HuH-7 (cell line): ENCODE measurements at regions not wholly inside any gene's neighbourhood (a gene's known extent, or its start where the extent isn't known, plus 50 kb on each side); places are given as distances from the start of the nearest gene placed in this dataset.

Experiments
- DNase-seq: peaks from one replicate; pipeline ENCODE4 v3.0.0; 2011; ENCODE audit warnings: low spot score

DNA sequence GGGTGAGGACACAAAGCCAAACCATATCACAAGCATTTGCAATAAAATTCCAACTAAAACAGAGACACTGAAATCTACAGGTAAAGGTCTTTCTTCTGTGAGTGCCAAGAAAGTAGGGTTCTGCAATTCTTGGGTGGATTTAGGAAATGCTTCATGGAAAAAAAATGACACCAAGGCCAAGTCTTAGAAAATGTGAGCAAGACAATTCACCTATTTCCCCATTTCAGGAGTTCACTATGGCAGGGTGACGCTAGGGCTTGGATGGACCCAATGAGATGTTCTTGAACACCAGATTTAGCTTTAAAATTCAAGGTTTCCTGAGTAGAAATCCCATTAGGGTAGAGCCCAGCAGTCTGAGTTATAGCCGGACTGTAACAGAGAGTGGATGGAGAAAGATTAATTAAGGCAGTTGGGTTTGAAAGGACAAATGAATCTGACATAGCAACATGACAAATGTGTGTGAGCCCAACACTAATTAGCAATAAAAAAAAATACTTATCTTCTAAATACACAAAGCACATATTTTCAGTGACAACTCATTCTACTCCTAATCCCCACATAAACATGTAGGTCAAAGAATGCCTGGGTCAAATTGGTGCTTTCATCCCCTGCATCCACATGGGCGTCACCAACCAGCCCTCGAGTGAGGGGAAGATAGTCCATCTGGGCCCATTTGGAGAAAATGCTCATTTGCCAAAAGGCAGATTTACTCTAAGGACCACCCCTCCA lies 180.4 kb upstream of the JARID2 start:
- DNase-seq = no peak

DNA sequence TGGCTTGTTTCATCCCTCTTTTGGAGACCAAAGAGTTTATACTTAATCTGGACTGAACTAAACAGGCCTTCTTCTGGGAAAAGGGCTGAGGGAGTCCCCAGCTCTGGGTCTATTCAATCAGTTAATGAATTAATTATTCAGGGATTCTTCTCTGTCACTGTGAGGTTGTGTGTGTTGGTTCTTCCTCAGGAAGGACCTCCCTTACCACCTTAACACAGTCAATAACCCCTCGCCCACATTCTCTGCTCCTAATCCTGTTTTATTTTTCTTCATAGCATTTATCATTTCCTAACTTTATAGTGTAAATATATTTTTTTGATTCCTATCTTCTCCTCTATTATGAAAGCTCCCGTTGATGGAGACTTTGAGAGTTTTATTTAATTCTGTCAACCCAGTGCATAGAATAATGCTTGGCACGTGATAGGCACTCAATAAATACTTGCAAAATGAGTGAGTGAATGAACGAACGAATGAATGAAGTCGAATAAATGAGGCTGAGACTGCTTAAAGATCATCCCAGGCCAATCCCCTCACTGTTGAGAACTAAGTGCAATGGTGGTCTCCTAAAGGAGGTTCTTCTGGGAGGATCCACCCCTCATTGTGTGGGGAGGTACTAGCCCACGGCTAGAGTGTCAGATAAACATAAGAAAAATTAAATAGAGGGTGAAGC lies 179.6 kb upstream of the JARID2 start:
- no peak for DNase-seq

DNA sequence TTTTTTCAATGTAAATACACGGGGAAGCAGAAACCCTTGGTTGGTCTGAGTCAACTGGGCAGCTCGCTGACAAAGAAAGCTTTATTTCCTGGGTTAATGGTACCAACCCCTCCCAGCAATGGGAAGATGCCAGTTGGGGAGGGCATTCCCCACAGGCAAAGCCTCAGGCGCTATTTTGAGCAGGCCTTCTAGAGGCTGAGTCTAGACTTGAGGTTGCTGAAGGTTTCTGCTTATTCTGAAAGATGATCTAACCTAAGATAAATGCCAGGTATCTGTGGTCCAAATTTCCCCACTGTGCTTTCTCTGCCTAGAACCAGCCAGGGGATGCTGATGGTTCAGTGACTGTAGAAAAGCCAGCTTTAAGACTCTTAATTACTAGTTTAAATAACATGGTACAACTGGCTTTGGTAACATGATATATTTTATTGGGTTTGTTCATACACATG lies 172.5 kb upstream of the JARID2 start:
- DNase-seq = no peak

DNA sequence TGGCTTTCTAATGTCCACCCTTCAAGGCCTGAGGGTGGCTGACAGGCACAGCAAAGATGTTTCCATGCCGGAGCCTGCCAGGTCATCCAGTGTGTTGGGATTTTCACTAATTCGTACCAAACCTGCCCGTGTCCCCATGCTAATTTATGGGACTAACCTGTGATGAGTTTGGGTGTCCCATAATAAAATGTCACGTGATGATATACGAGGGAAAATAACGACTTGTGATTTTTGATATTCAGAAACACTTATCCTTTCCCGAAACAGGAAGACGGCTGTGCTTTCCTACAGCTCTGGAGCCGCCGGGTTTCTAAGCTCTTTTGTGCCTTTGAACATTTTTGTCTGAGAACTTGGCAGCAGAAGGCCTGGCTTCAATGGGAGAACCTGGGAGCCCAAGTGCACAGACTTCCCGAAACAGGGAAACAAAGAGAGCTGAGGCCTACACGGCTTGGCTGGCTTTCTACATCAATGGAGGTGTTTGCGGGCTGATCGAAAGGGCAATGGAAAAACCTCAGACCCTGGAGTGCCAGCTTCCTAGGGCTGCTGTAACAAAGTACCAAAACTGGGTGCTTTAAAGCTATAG lies 171.9 kb upstream of the JARID2 start:
- no peak for DNase-seq

DNA sequence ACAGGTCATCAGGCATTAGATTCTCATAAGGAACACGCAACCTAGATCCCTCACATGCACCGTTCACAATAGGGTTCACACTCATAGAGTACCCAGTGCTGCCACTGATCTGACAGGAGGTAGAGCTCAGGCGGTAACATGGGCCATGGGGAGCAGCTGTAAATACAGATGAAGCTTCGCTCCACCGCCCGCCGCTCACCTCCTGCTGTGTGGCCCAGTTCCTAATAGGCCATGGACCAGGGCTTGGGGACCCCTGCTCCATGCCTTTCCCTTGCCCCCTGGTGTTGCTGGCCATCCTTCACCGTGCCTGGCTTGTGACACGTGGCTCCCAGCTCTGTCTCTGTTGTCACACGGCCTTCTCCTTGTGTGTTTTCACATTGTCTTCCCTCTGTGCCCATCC lies 171.1 kb upstream of the JARID2 start:
- DNase-seq = no peak

DNA sequence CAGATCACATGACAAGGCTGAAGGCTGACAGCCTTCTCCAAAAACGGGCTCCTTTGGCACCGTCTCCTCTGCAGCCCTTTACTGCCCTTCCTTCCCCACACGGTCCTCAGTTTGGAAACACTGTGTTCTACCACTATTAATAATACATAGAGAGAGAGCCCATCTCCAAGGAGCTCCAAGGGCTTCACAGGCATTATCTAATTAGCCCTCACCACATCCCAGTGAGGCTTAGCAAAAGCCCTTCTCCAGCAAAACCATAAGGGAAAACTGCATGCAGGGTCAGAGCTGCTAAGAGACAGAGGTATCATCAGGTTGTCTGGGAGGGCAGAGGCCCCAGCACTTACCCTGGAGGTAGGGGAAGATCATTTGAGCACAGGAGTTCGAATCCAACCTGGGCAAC lies 169.3 kb upstream of the JARID2 start:
- DNase-seq = no peak

DNA sequence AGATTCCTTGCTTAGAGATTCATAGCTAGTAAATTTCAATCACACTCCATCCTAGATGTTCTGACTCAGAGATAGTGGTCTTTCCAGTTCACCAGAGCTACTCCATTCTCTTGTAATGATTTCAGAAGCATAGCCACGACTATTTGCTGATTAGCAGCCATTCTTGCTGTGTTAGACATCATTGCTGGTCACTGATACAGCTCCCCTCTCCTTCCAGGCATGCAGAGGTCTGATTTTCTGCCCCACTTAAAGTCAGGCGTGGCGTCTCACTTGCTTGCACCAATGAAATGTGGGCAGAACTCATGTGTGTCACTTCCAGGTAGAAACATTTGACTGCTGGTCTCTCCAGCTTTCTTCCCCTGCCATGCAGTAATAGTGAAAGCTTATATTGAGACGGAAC lies 168.9 kb upstream of the JARID2 start:
- DNase-seq = no peak

DNA sequence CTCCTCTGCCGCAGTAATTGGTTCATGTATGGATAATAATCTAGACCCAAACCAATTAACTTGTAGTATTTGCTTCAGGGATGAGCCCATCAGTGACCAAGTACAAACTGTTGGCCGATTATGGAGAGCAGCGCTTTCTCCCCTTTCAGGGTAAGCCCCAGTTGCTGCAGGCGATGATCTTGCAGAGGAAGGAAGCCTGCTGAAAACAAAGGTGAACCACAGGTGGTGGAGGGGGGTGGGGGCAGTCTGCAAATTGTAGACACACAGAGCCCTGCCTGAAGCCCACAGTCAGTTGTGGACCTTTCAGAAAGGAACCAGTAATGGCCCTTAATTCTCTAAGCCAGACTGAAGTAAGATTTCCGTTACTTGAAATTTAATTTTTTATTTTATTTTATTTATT lies 167.9 kb upstream of the JARID2 start:
- no peak for DNase-seq

DNA sequence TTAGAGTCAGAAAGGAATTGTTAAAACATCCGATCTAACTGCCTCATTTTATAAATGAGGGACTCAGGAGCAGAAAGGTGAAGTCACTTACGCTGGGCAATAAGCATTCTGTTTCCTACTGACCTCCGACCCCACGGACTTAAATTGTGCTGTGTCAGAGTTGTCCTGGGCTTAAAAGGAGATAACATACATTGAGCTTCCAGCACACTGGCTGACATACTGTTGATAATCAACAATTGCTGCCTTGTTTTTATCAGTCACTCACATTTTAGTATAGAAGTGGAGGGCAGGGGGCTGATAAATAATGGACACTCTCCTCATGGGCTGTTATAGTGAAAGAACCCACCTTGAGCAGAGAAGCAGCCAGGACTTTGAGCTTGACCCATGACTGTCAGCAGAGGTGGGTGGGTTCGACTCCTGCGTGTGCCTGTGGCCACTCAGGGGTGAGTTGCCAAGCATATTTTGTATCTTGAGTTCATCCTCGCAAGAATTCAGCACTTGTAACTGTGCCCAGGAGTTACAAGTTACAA lies 166.5 kb upstream of the JARID2 start:
- DNase-seq = no peak

DNA sequence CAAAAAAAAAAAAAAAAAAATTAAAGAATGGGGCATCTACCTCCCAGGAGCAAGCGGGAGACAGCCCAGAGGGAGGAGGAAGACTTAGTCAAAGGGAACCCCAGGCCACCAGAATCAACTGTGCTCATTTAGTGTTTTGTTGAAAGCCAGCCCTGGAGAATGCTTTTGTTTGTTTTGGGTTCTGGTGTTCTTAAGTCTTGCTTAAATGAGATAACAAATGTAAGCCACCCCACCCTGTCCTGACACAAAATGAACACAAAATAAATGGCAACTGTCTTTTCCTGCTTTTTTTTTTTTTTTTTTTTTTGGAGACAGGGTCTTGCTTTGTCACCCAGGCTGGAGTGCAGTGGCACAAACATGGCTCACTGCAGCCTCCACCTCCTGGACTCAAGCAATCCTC lies 165.0 kb upstream of the JARID2 start:
- no peak for DNase-seq

DNA sequence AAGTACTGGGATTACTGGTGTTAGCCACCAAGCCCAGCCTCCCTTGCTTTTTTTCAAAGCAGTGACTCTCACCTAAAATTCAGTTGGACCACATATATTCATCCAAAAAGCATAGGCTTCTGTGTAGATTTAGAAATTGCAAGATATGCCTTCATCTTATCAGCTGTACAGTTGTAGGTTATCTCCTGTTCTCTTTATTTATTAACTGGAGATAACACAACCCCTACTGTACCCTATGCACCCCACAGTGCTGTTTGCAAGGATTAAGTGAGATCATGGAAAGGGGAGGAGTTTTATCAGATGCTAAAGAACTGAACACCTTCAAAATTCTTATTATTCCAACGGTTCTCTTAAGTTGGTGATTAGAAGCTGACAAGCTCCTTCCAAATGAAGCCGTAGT lies 164.4 kb upstream of the JARID2 start:
- no peak for DNase-seq

DNA sequence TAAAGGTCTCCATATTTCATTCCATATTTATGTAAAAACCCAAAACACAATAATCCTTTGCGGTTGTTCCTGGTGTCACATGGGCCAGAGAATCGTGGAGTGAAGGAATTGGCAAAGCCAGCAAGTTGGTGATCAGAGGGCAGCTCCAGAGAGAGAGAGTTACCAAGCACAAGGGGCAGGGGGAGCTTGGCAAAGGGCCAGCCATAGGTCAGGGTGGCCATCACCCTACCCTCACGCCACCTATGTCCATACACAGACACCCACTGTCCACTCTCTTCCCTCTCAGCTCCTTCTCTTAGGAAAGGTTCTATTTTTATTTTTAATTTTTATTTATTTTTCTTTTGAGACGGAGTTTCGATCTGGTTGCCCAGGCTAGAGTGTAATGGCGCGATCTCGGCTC lies 163.2 kb upstream of the JARID2 start:
- DNase-seq = no peak

DNA sequence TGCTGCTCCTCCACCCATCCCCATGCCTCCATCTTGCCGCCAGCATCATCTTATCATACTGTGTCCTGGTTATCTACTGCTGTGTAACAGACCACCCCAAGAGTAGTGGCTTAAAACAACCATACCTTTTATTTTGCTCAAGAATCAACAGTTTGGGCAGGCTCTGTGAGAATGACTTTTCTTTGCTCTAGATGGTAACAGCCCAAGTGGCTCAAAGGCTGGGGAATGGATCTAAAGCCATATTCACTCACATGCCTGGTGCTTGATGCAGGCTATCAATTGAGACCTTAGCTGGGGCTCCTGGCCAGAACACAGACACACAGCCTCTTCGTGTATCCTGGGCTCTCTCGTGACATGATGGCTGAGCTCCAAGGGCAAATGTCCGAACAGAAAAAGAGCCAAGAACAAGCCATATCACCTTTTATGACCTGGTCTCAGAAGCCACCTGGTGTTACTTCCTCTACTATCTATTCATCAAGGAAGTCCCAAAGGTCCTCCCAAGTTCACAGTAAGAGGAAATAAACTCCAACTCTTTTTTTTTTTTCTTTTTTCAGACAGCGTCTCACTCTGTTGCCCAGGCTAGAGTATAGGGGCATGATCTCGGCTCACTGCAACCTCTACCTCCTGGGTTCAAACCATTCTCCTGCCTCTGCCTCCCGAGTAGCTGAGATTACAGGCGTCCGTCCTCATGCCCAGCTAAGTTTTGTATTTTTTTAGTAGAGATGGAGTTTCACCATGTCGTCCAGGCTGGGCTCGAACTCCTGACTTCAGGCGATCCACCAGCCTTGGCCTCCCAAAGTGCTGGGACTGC lies 159.3 kb upstream of the JARID2 start:
- DNase-seq = no peak

DNA sequence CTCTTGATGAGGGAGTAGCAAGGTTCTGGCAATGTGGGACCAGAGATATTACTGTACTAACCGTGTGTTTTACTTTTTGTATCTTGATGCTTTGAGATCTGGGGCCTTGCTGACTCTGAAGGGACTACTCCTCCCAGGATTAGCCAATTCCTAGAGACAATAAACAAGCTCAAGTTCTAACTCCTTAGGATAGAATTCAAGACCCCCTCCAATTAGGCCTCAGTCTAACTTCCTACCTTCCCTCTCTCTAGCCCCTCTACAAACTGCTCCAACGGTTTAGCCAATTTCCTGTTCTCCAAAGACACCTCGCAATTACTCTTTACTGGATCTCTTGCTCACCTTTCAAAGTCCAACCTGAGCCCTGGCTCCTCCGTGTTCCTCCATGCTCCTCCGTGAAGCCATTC lies 158.7 kb upstream of the JARID2 start:
- DNase-seq = no peak

DNA sequence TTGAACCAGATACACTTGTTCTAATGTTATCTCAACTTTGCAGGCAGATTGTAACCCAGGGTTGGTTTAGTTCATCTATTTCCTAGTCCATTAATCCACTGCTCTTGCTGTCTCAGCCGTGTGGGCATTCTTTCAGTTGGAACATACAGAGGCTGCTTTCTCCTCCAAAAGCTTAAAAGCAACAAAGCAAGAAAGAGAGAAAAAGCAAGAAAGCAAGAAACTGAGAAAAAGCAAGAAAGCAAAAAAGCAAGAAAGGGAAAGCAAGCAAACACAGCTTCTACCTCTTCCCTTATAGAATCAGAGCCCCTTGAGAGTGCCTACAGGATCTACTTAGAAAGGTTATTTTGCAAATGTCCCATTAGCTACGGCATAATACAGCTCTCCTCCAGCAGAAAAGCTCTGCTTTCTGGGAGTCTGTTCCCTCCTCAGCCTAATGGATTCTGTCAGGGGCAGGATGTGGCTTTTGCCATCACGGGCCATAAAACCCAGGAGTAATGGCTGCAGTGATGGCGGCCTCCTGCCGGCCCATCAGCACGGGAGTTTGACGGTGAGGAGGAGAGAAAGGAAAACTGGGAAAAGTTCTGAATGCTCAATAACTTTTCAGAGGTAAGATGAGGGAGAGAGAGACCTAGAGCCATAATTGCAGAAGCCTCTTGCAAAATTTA lies 156.8 kb upstream of the JARID2 start:
- DNase-seq = no peak

DNA sequence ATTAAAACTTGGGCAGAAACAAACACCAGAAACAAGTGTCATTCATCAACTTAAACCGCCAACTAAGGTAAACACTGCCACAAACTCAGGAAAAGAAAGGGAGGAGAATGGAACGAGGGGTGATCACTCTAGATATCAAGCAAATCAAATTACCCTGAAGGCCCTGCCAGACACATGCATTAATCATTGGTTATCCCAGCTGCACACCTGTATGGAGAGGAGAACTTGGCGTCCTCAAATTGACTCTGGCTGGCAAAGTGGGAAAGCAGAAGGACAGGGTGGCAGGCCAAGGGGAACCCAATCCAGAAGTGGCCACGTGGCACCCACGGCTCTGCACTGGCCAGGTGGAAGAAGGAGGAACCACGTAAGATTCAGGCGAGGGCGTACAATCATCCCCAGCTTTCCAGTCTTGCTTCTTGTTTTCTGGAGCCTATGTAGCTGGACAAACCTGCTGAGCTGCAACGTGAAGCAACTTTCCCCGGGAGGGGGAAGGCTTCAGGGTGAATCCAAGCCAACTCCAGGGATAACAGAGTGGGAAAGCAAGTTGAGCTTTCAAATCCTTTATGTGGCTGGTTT lies 156.2 kb upstream of the JARID2 start:
- no peak for DNase-seq

DNA sequence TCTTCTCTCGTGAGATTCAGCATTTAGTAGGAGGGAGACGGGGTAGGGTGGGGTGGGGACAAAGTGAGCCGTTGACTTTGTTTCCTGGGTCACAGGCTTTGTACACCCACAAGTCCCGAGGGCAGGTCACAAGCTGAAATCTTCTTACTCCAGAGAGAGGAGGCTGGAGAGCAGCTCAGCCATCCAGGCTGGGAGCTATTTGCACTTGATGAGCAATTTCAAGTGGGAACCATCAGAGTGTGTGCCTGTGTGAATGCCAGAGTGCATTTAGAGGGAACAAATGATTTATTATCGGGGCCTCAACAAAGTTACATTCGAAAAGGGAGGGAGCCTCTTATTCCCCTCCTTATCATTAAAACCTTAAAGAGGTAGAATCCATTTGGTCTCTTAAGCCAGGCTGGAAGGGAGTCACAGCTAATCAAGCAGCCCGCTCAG lies 155.7 kb upstream of the JARID2 start:
- DNase-seq = no peak

DNA sequence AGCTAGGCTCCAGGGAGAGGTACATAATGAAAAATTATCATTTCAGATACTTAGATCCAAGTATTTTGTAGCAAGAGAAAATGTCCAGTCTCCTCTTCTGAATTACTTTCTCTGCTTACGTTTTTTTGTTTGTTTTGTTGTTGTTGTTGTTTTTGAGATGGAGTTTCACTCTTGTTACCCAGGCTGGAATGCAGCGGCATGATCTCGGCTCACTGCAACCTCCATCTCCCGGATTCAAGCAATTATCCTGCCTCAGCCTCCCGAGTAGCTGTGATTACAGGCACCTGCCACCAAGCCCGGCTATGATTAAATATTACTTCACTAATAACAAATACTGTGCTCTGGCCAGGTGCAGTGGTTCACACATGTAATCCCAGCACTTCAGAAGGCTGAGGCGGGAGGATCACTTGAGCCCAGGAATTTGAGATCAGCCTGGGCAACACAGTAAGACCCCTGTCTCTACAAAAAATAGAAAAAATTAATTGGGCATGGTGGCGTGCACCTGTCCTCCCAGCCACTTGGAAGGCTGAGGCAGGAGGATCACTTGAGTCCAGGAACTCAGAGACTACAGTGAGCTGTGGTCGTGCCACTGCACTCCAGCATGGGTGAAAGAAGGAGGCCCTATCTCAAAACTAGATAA lies 155.0 kb upstream of the JARID2 start:
- DNase-seq = no peak

DNA sequence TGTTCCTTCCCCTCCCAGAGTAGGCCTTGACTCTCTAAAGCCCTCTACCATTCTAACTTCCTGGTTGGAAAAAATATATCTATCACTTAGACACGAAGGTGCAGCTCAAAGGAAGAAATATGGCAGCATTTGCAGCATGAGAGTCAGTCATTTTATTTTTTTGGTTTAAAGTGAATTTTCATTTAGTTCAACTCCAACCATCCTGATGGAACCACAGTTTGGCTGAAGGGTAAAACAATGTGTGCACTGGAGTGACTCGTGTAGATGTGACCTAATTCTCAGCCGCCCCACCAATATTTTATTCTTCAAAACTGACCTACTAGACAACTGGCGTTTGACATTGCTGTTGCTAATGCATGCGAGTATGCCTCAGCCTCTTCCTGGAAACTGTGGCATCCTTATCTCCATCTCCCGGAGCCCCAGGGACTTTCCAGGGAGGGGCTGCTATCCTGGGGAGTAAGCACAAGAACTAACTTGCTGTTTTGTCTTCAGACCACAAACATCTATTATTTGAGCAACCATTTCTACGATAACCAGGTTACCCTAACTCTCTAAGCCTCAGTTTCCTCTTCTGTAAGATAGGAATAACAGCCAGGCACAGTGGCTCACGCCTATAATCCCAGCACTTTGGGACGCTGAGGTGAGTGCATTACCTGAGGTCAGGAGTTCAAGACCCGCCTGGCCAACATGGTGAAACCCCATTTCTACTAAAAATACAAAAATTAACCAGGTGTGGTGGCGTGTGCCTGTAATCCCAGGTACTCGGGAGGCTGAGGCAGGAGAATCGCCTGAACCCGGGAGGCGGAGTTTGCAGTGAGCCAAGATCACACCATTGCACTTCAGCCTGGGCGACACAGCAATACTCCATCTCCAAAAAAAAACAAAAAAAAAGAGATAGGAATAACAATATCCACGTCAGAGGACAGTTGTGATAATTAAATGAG lies 148.7 kb upstream of the JARID2 start:
- no peak for DNase-seq

DNA sequence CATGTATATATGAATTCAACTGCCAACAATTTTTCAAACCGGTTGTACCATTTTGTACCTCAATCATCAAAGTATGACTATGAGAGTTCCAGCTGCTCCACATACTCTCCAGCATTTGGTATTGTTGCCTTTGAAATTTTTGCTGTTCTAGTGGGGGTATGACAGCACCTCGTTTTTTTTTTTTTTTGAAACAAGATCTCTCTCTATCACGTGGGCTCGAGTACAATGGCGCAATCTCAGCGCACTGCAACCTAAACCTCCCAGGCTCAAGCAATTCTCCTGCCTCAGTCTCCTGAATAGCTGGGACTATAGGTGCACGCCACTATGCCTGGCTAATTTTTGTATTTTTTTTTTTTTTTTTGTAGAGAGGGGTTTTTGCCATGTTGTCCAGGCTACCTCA lies 144.7 kb upstream of the JARID2 start:
- no peak for DNase-seq
